Skeletal muscle tissue (tissue), 3 donors: ENCODE measurements at regions not wholly inside any gene's neighbourhood (a gene's known extent, or its start where the extent isn't known, plus 50 kb on each side); places are given as distances from the start of the nearest gene placed in this dataset.
A peak's percentile ranks its signal among the peaks of the same experiment; 100 is the strongest.
"Not testable (repeated sequence)": the region's sequence is repeated elsewhere in the genome, so short reads cannot be mapped to it uniquely, and the experiment has no call there.

Source experiments
- H3K27ac ChIP-seq: one replicate; pipeline ENCODE4 v1.7.0; 2013; ENCODE audit warnings: mild to moderate bottlenecking, low read depth, low read length, inconsistent platforms
- H3K27me3 ChIP-seq, 3 donors: one replicate each; pipeline ENCODE4 v1.7.0; 2013; ENCODE audit warnings: low read length in 3 of 3; ENCODE audit not compliant: control insufficient read depth in 3 of 3, insufficient read depth in 3 of 3
- H3K36me3 ChIP-seq, 3 donors: one replicate each; pipeline ENCODE4 v1.7.0; 2013; ENCODE audit warnings: low read length in 3 of 3; ENCODE audit not compliant: control insufficient read depth in 3 of 3, insufficient read depth in 3 of 3
- H3K4me1 ChIP-seq, 3 donors: one replicate each; pipeline ENCODE4 v1.7.0; 2013; ENCODE audit warnings: low read length in 3 of 3, mild to moderate bottlenecking in 3 of 3; ENCODE audit not compliant: control insufficient read depth in 3 of 3, insufficient read depth in 3 of 3
- H3K4me3 ChIP-seq, 3 donors: one replicate each; pipeline ENCODE4 v1.7.0; 2013; ENCODE audit warnings: low read length in 3 of 3
- H3K9ac ChIP-seq, 3 donors: one replicate each; pipeline ENCODE4 v1.7.0; 2013; ENCODE audit warnings: low read length in 3 of 3, mild to moderate bottlenecking in 3 of 3, moderate library complexity in 2 of 3, low read depth in 1 of 3
- H3K9me3 ChIP-seq, 3 donors: one replicate each; pipeline ENCODE4 v1.7.0; 2013; ENCODE audit warnings: low read length in 3 of 3; ENCODE audit not compliant: control insufficient read depth in 3 of 3
- donor health status: Osteomylitis.

- not testable (repeated sequence) for H3K27ac ChIP-seq, H3K27me3 ChIP-seq, H3K9me3 ChIP-seq, H3K4me3 ChIP-seq, H3K9ac ChIP-seq, H3K36me3 ChIP-seq, H3K4me1 ChIP-seq
These were observed 99.6 kb upstream of the CLEC14A start for GRCh38 chr14:38355473-38355872.

- no peak overlapping the region for H3K4me3 ChIP-seq
- no peak overlapping the region for H3K27ac ChIP-seq
- no peak overlapping the region for H3K9ac ChIP-seq
- no peaks in the 10 kb centered on the region for H3K27me3 ChIP-seq
- H3K4me1 ChIP-seq = no peaks in the 10 kb centered on the region
- H3K9me3 ChIP-seq = no peaks in the 10 kb centered on the region
- no peaks in the 10 kb centered on the region for H3K36me3 ChIP-seq
These were observed 94.2 kb upstream of the CLEC14A start for GRCh38 chr14:38350102-38350501.

GRCh38 chr14:38342803-38343202 is 86.9 kb upstream of the CLEC14A start:
- no peaks in the 10 kb centered on the region for H3K36me3 ChIP-seq
- H3K9ac ChIP-seq = no peak overlapping the region
- H3K27ac ChIP-seq = no peak overlapping the region

GRCh38 chr14:38339696-38340095 is 83.8 kb upstream of the CLEC14A start:
- Histone ChIP-seq H3K4me1 (no peaks in the 10 kb centered on the region), H3K27ac (no peak overlapping the region), H3K9ac (no peak overlapping the region), H3K27me3 (no peaks in the 10 kb centered on the region), H3K9me3 (no peaks in the 10 kb centered on the region), H3K4me3 (no peak overlapping the region), H3K36me3 (no peaks in the 10 kb centered on the region)

More at GRCh38 chr14:38342803-38343202, 86.9 kb upstream of the CLEC14A start:
- no peaks in the 10 kb centered on the region for H3K4me1 ChIP-seq
- H3K9me3 ChIP-seq = no peaks in the 10 kb centered on the region
- no peaks in the 10 kb centered on the region for H3K27me3 ChIP-seq
- H3K4me3 ChIP-seq = no peak overlapping the region

- Histone ChIP-seq H3K9me3 (no peaks in the 10 kb centered on the region), H3K4me3 (no peak overlapping the region), H3K27ac (no peak overlapping the region), H3K27me3 (no peaks in the 10 kb centered on the region), H3K9ac (no peak overlapping the region), H3K36me3 (no peaks in the 10 kb centered on the region), H3K4me1 (no peaks in the 10 kb centered on the region)
These were observed 80.4 kb upstream of the CLEC14A start for GRCh38 chr14:38336298-38336697.

GRCh38 chr14:38330275-38330674 is 74.4 kb upstream of the CLEC14A start:
- Histone ChIP-seq H3K9me3 (no peaks in the 10 kb centered on the region), H3K27ac (no peak overlapping the region), H3K9ac (no peak overlapping the region), H3K27me3 (no peaks in the 10 kb centered on the region), H3K4me3 (no peak overlapping the region), H3K4me1 (no peaks in the 10 kb centered on the region), H3K36me3 (no peaks in the 10 kb centered on the region)

- no peaks in the 10 kb centered on the region for H3K27me3 ChIP-seq
- H3K9me3 ChIP-seq = no peaks in the 10 kb centered on the region
- H3K4me3 ChIP-seq = no peak overlapping the region
- H3K36me3 ChIP-seq = no peaks in the 10 kb centered on the region
- H3K4me1 ChIP-seq = no peaks in the 10 kb centered on the region
- H3K27ac ChIP-seq = no peak overlapping the region
- no peak overlapping the region for H3K9ac ChIP-seq
These were observed 73.4 kb upstream of the CLEC14A start for GRCh38 chr14:38329246-38329645.

GRCh38 chr14:38316922-38317321 is 61.0 kb upstream of the CLEC14A start:
- H3K4me1 ChIP-seq = no peaks in the 10 kb centered on the region
- no peak overlapping the region for H3K27ac ChIP-seq
- H3K4me3 ChIP-seq = no peak overlapping the region
- H3K9me3 ChIP-seq = peaks cover 0 to 2% (median 0%) of the 10 kb centered on the region in 3 donors
- no peaks in the 10 kb centered on the region for H3K36me3 ChIP-seq
- H3K9ac ChIP-seq = no peak overlapping the region
- no peaks in the 10 kb centered on the region for H3K27me3 ChIP-seq

GRCh38 chr14:38311655-38312054 is 55.8 kb upstream of the CLEC14A start:
- Histone ChIP-seq H3K9me3 (no peaks in the 10 kb centered on the region), H3K27me3 (no peaks in the 10 kb centered on the region), H3K27ac (no peak overlapping the region), H3K36me3 (no peaks in the 10 kb centered on the region), H3K4me1 (peaks cover 0 to 2% (median 0%) of the 10 kb centered on the region in 3 donors), H3K9ac (no peak overlapping the region), H3K4me3 (no peak overlapping the region)

- peaks cover 0 to 2% (median 0%) of the 10 kb centered on the region in 3 donors for H3K9me3 ChIP-seq
- peaks cover 0 to 2% (median 0%) of the 10 kb centered on the region in 3 donors for H3K4me1 ChIP-seq
- H3K4me3 ChIP-seq = no peak overlapping the region
- no peaks in the 10 kb centered on the region for H3K36me3 ChIP-seq
- H3K27ac ChIP-seq = peak overlapping the region; percentile 43
- H3K27me3 ChIP-seq = no peaks in the 10 kb centered on the region
- H3K9ac ChIP-seq = no peak overlapping the region
These were observed 54.6 kb upstream of the CLEC14A start for GRCh38 chr14:38310420-38310995.
